Medulla oblongata (tissue), 1 donor: ENCODE measurements at regions not wholly inside any gene's neighbourhood (a gene's known extent, or its start where the extent isn't known, plus 50 kb on each side); places are given as distances from the start of the nearest gene placed in this dataset.
"Not testable (repeated sequence)": the region's sequence is repeated elsewhere in the genome, so short reads cannot be mapped to it uniquely, and the experiment has no call there.

Experiments used
- DNase-seq: peaks from one replicate; pipeline ENCODE4 v3.0.0-alpha.2; 2015; ENCODE audit errors: extremely low spot score

- DNase-seq = no peak
Observed at GRCh38 chrX:4572691-4573090, 859.2 kb upstream of the PRKX start.

DNA sequence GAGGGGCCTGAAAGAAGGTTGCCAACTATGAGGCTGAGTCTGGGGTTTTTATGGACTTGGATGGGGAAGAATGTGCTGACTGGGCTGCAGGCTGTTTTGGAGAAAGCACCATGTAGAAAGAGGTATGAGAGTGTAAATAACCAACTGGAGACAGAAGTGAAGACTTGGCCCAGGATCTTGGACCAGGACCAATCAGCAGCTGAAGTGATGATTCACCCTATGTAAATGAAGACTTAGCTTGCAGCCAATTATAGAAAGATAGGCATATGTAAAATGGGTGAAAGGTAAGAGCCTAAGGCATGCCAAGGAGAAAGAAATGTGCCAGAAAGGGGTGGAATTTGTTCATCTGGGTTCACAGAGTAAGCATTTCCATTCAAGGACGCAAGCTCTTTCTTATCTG, 856.7 kb upstream of the PRKX start:
- no peak for DNase-seq

- DNase-seq = no peak
Observed at GRCh38 chrX:4560192-4560591, 846.7 kb upstream of the PRKX start.

DNA sequence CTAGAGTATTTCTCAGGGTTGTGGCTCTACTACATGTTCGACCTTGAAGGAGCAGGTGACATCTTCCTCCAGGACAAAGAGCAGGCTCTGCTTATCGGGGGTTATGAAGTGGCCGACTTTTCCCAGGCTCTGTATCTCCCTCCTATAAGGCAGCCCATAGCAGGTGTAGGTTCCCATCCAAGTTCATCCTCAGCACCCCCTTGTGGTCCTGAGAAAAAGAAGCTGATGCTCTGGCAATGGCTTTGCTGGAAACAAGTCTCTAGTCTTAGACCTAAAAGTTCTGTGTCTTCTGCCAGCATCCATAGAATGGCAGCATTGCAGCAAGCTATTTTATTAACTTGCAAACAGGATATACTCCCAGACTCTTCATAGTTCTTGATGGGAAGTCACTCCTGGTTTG, 836.6 kb upstream of the PRKX start:
- no peak for DNase-seq

DNA sequence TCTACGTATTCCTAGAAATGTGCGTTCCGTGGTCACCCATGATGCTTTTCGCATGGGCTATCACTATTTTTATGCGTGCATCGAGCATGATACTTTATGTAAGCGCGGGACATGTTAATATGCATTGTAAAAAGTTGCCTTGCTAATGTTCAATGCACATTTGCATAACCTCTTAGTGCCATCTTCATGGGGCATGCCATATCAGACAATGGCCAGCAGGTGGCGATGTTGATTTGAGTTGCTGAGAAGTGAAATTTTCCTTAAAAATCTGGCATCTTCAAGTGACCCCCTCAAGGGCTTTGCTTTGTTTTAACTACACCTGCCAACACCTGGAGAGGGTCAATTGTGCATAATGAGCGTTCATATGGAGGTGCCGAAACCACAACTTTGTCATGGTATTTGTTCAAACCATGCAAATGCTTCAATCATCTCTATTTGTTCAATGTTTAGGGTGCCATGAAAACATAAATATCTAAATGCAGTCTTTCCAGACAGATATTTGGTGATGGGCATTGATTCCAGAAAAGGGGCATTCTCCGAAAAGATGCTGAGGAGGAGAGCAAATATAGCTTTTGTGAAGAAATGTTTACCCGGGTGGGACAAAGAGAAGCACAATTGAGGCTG, 833.9 kb upstream of the PRKX start:
- peak; percentile 69 for DNase-seq

GRCh38 chrX:4546178-4546577, 832.7 kb upstream of the PRKX start:
- not testable (repeated sequence) for DNase-seq

GRCh38 chrX:4528247-4528646, 814.8 kb upstream of the PRKX start:
- DNase-seq = no peak

DNA sequence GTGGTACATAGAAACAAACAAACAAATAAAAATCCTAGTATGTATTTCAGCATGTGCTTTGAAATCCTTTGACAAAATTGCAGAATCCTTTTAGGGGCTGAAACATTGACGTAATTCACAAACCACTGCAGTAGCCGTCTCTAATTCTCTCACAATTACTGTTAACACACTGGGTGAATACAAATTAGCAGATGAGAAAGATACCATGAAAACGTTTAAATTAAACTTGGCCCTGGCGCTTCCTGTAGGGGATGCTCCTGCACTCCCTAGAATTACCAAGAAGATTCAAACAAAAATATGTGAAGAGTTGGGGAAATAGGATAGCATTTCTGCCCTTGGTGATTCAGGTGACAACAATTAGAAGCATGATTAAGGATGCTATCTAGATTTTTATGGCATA, 772.5 kb upstream of the PRKX start:
- no peak for DNase-seq

GRCh38 chrX:4484266-4484665, 770.8 kb upstream of the PRKX start:
- DNase-seq = no peak

- no peak for DNase-seq
Observed at GRCh38 chrX:4451591-4451990, 738.1 kb upstream of the PRKX start.

DNA sequence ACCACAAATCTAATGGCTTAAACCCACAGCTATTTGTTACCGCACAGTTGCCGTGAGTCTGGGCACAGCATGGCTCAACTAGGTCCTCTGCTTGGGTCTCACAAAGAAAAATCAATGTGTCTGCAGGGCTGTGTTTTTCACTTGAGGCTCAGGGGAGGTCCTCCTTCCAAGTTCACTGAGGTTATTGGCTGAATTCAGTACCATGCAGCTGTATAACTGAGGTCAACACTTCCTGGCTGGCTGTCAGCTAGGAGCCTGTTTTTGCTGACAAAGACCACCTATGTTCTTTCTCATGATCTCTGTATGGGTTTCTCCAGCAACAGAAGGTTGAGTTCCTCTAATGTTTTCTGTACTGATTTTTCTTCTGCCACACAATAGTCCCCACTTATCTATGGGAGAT, 736.7 kb upstream of the PRKX start:
- no peak for DNase-seq

- no peak for DNase-seq
Observed at GRCh38 chrX:4435905-4436304, 722.5 kb upstream of the PRKX start.

GRCh38 chrX:4397471-4397870, 684.0 kb upstream of the PRKX start:
- DNase-seq = no peak

GRCh38 chrX:4382273-4382672, 668.8 kb upstream of the PRKX start:
- no peak for DNase-seq

DNA sequence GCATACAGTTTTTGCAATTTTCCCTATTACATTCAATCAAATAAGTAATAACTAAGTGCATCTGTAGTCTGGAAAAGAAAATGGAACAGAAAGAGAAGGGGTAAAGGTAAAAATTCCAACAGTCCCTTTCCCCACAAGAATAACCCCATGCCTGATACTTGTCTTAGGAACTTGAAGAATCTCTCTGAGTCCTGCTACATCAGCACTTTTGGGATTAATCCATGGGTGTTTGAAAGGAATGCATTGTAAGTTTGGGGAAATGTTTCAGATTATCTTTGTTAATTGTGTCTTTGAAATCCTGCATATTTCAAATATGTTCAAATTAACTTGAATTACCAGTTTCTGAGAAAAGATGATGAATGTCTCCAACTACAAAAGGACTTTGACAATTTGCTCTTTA, 667.3 kb upstream of the PRKX start:
- no peak for DNase-seq

GRCh38 chrX:4379071-4379470, 665.6 kb upstream of the PRKX start:
- no peak for DNase-seq

GRCh38 chrX:4373791-4374190, 660.3 kb upstream of the PRKX start:
- no peak for DNase-seq

DNA sequence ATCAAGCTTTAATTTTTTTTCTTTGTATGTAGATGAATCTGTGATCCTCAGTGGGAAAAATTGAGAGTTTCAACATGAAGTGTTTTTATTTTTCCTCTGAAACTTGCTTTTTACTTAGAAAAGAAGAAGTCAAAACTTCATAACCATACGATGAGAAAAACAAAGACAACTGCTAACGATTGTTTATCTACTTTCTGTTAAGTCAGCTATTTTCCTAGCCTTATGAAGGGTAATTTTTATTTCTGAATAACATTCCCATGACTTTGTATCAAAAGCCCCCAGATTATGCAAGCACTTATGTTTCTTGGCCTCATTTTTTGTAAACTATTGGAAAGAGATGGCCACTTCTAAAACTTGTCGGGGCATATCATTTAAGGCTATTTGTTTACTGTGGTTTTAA, 645.1 kb upstream of the PRKX start:
- DNase-seq = no peak

DNA sequence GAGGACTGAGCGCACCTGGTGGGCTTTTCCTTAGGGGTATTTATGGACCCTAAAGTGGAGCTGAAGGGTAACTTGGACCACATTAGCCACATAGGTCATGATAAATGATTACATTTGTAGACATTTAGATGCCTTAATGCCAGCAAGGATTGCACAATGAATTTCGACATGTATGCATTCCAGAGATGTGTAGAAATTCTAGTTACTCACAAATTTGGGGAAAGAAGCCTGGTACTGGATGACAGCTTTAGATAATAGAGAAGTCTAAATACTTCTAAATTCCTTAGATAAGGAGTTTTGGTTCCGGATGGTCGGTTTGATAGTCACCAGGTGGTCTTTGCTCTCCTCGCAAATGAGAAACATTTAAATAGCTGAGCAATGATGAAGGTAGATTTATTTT, 609.5 kb upstream of the PRKX start:
- DNase-seq = no peak

DNA sequence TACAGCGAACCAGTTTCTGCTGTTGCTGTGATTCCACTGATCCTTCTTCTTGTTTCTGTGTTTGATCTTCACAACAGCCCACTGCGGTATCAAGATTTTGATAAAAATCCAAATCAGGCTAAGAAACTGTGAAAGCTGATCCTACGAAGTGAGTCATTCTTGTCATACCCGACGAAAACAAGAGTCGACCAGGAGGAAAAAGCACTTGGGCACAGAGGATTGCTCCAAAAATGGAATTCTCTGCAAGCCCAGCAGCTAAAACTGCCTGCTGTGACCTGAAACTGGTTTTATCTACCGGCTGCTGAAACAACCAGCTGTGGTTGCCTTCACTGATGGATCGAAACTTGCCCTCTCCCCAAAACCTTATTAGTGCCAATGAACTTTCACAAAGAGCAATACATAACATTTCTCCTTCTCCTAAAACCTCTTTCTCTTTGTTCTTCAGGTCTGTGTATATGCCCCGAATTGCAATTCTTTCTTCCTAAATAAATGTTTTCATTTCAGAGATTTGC, 607.0 kb upstream of the PRKX start:
- no peak for DNase-seq

GRCh38 chrX:4315891-4316290, 602.4 kb upstream of the PRKX start:
- no peak for DNase-seq

GRCh38 chrX:4314586-4314985, 601.1 kb upstream of the PRKX start:
- no peak for DNase-seq

DNA sequence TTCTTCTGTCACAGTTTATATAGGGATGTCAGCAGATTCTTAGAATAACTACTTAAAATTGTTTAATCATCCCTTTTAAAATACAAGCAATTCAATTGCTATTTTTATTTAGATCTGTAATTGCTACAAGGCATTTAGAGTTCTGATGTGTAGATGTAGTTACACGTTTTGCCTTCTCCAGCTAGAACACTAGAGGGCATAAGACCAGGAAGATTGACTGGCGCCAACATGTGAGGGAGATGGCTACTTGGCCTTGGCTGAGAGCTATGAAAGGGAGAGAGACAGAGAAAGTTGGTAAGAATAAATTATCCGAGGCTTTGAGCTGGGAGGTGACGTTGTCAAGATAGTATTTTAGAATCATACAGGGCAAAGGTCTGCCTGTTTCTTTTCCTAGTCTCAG, 563.7 kb upstream of the PRKX start:
- no peak for DNase-seq

DNA sequence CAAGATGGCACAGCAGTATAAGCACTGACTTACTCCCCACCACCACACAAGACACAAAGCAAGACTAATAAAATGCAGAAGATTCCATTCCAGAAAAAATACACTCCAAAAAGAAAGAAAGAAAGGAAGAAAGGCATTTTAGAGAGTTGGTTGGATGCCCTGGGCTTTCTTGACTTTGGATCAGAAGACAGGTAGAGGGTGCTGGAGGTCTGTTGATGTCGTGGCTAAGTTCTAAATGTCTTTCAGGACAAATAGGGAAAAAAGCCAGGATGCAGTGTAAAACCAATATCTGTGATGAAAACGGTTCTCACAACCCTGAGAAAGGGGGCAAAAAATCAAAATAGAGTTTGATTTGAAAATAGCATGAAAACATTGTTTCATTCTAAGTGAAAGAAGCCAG, 555.2 kb upstream of the PRKX start:
- DNase-seq = no peak
